ENCODE measurements at regions not wholly inside any gene's neighbourhood (a gene's known extent, or its start where the extent isn't known, plus 50 kb on each side); places are given as distances from the start of the nearest gene placed in this dataset. TPM values are rescaled to one million over a fixed set of nuclear protein-coding genes. Genes with fewer than 3 reads are reported as not detected.

GRCh38 chr18:64201781-64202180 lies 52.9 kb upstream of the LINC00305 start:
- Histone ChIP-seq H3K36me3 (ENCODE audit: insufficient read depth, low read length) (no peaks in the 10 kb centered on the region), H3K4me2 (ENCODE audit: low read length) (no peak overlapping the region), H3K9ac (ENCODE audit: low read depth, low read length) (no peak overlapping the region), H3K9me3 (replicated peaks; ENCODE audit: low read length) (no peaks in the 10 kb centered on the region), H3K4me1 (ENCODE audit: control insufficient read depth, insufficient read depth, low read length) (no peaks in the 10 kb centered on the region), H3K27me3 (ENCODE audit: control insufficient read depth, insufficient read depth, low read length) (no peaks in the 10 kb centered on the region), H3K4me3 (ENCODE audit: low read length) (no peak overlapping the region)

- no peaks in the 10 kb centered on the region for H3K9me3 ChIP-seq (replicated peaks; ENCODE audit: low read length)
- H3K4me3 ChIP-seq (ENCODE audit: low read length) = no peak overlapping the region
- H3K4me1 ChIP-seq (ENCODE audit: control insufficient read depth, insufficient read depth, low read length) = no peaks in the 10 kb centered on the region
- no peaks in the 10 kb centered on the region for H3K27me3 ChIP-seq (ENCODE audit: control insufficient read depth, insufficient read depth, low read length)
- H3K9ac ChIP-seq (ENCODE audit: low read depth, low read length) = no peak overlapping the region
- no peaks in the 10 kb centered on the region for H3K36me3 ChIP-seq (ENCODE audit: insufficient read depth, low read length)
- no peak overlapping the region for H3K4me2 ChIP-seq (ENCODE audit: low read length)
Observed at GRCh38 chr18:64199581-64199980, 50.7 kb upstream of the LINC00305 start.

Small RNA genes lying in the stretch of these regions (small RNA-seq; reads per million reads assigned to genes)
- not detected for gene AC027506.1
